ENCODE measurements at regions not wholly inside any gene's neighbourhood (a gene's known extent, or its start where the extent isn't known, plus 50 kb on each side); places are given as distances from the start of the nearest gene placed in this dataset.

- no peaks in the 10 kb centered on the region for H3K27me3 ChIP-seq
- TF ChIP-seq POLR2AphosphoS5 (IDR thresholded peaks at IDR 0.05), result no peak
- no peak for TF ChIP-seq CTCF (IDR thresholded peaks at IDR 0.05)
- no peak for TF ChIP-seq EP300 (IDR thresholded peaks at IDR 0.05)
- TF ChIP-seq POLR2A (IDR thresholded peaks at IDR 0.05), result no peak
- no peaks in the 10 kb centered on the region for H3K9me3 ChIP-seq
- DNase-seq, result no peak
- no peaks in the 10 kb centered on the region for H3K36me3 ChIP-seq
- H3K4me3 ChIP-seq, result no peak overlapping the region
- intact Hi-C loops (cut with DNase I; ENCODE audit: low total_unique reads), result no loop called here
- H3K4me1 ChIP-seq, result no peaks in the 10 kb centered on the region
- WGBS, 5 donors, result 73 to 91% (median 83%) methylated on average over 6 of the region's 6 CpGs
- no peak overlapping the region for H3K27ac ChIP-seq
Measured at GRCh38 chr13:22967669-22968068, 213.1 kb upstream of the SGCG start.

GRCh38 chr13:22979952-22980351 is 200.8 kb upstream of the SGCG start:
- WGBS, 5 donors, result 73 to 89% (median 81%) methylated on average over 3 of the region's 3 CpGs
- H3K4me1 ChIP-seq, result no peaks in the 10 kb centered on the region
- no peak for DNase-seq
- H3K9me3 ChIP-seq, result peaks cover 0 to 22% (median 19%) of the 10 kb centered on the region in 4 donors
- H3K27ac ChIP-seq, result no peak overlapping the region
- TF ChIP-seq CTCF (IDR thresholded peaks at IDR 0.05) (no peak), POLR2AphosphoS5 (IDR thresholded peaks at IDR 0.05) (no peak), EP300 (IDR thresholded peaks at IDR 0.05) (no peak), POLR2A (IDR thresholded peaks at IDR 0.05) (no peak)
- no peaks in the 10 kb centered on the region for H3K36me3 ChIP-seq
- no peaks in the 10 kb centered on the region for H3K27me3 ChIP-seq
- H3K4me3 ChIP-seq, result no peak overlapping the region
- intact Hi-C loops (cut with DNase I; ENCODE audit: low total_unique reads), result no loop called here

GRCh38 chr13:22980936-22981335 is 199.8 kb upstream of the SGCG start:
- intact Hi-C loops (cut with DNase I; ENCODE audit: low total_unique reads), result no loop called here
- DNase-seq, result no peak
- H3K27ac ChIP-seq, result no peak overlapping the region
- H3K27me3 ChIP-seq, result no peaks in the 10 kb centered on the region
- TF ChIP-seq CTCF (IDR thresholded peaks at IDR 0.05) (no peak), POLR2AphosphoS5 (IDR thresholded peaks at IDR 0.05) (no peak), POLR2A (IDR thresholded peaks at IDR 0.05) (no peak), EP300 (IDR thresholded peaks at IDR 0.05) (no peak)
- H3K36me3 ChIP-seq, result no peaks in the 10 kb centered on the region
- H3K4me3 ChIP-seq, result no peak overlapping the region
- no peaks in the 10 kb centered on the region for H3K4me1 ChIP-seq
- WGBS, 5 donors, result 71 to 95% (median 86%) methylated on average over 2 of the region's 2 CpGs
- peaks cover 0 to 27% (median 19%) of the 10 kb centered on the region in 4 donors for H3K9me3 ChIP-seq

GRCh38 chr13:22993148-22993547 is 187.6 kb upstream of the SGCG start:
- intact Hi-C loops (cut with DNase I; ENCODE audit: low total_unique reads), result no loop called here
- H3K27me3 ChIP-seq, result no peaks in the 10 kb centered on the region
- H3K9me3 ChIP-seq, result no peaks in the 10 kb centered on the region
- no peak overlapping the region for H3K27ac ChIP-seq
- no peak for DNase-seq
- H3K4me1 ChIP-seq, result no peaks in the 10 kb centered on the region
- H3K4me3 ChIP-seq, result no peak overlapping the region
- H3K36me3 ChIP-seq, result no peaks in the 10 kb centered on the region
- TF ChIP-seq POLR2AphosphoS5 (IDR thresholded peaks at IDR 0.05) (no peak), CTCF (IDR thresholded peaks at IDR 0.05) (no peak), EP300 (IDR thresholded peaks at IDR 0.05) (no peak), POLR2A (IDR thresholded peaks at IDR 0.05) (no peak)
- 18 to 29% (median 26%) methylated on average over 1 of the region's 1 CpG for WGBS, 5 donors
